ENCODE measurements at regions not wholly inside any gene's neighbourhood (a gene's known extent, or its start where the extent isn't known, plus 50 kb on each side); places are given as distances from the start of the nearest gene placed in this dataset.

DNA sequence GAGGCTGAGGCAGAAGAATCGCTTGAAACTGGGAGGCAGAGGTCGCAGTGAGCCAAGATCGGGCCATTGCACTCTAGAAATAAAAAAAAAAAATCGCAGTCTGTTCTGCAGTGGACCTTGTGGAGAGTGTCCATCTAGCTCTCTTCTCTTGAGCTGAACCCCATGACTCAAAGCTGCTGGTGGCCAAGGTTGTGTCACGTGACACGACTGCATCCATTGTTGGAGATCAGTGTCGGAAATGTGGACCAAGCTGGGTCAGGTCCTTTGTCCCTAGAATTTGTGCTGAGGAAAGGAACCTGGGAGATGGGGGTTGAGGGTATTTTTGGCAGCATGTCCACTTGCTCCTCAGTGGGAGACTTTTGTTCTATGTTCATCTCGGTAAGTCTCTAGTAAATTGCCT is 564.8 kb upstream of the CDH4 start:
- H3K4me3 Mint-ChIP-seq = no peak overlapping the region
- intact Hi-C loops (cut with micrococcal nuclease) = no loop called here
- no peak for DNase-seq
- TF ChIP-seq, protein P1, sequence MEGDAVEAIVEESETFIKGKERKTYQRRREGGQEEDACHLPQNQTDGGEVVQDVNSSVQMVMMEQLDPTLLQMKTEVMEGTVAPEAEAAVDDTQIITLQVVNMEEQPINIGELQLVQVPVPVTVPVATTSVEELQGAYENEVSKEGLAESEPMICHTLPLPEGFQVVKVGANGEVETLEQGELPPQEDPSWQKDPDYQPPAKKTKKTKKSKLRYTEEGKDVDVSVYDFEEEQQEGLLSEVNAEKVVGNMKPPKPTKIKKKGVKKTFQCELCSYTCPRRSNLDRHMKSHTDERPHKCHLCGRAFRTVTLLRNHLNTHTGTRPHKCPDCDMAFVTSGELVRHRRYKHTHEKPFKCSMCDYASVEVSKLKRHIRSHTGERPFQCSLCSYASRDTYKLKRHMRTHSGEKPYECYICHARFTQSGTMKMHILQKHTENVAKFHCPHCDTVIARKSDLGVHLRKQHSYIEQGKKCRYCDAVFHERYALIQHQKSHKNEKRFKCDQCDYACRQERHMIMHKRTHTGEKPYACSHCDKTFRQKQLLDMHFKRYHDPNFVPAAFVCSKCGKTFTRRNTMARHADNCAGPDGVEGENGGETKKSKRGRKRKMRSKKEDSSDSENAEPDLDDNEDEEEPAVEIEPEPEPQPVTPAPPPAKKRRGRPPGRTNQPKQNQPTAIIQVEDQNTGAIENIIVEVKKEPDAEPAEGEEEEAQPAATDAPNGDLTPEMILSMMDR (IDR thresholded peaks at IDR 0.05) = no peak
- H3K27me3 Mint-ChIP-seq = no peaks in the 10 kb centered on the region
- no peak overlapping the region for H3K27ac Mint-ChIP-seq
- no peaks in the 10 kb centered on the region for H3K4me1 Mint-ChIP-seq
- ATAC-seq (ENCODE audit: low read depth) = no peak
- ChIA-PET POLR2A (no interaction called here), CTCF (no interaction called here)
- H3K9me3 Mint-ChIP-seq = no peaks in the 10 kb centered on the region
- no peaks in the 10 kb centered on the region for H3K36me3 Mint-ChIP-seq (ENCODE audit: low read depth)

DNA sequence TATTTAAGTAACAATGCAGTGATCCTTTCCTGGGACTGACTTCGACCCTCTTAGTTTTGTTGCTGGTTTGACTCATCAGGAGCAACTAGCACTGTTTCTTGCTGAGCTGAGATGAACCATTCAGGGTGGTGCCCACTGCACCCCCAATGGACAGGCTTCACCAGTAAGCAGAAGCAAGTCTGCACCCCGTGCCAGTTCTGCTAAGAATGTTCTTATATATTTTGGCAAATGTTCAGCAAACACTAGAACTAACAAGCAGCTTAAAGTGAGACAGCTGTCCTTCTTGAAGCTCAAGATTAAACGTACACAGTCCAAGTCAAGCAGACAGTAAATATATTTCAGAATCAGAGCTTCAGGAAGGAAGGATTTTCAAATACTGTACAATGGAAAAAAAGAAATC is 561.3 kb upstream of the CDH4 start:
- ATAC-seq (ENCODE audit: low read depth) = no peak
- intact Hi-C loops (cut with micrococcal nuclease) = no loop called here

DNA sequence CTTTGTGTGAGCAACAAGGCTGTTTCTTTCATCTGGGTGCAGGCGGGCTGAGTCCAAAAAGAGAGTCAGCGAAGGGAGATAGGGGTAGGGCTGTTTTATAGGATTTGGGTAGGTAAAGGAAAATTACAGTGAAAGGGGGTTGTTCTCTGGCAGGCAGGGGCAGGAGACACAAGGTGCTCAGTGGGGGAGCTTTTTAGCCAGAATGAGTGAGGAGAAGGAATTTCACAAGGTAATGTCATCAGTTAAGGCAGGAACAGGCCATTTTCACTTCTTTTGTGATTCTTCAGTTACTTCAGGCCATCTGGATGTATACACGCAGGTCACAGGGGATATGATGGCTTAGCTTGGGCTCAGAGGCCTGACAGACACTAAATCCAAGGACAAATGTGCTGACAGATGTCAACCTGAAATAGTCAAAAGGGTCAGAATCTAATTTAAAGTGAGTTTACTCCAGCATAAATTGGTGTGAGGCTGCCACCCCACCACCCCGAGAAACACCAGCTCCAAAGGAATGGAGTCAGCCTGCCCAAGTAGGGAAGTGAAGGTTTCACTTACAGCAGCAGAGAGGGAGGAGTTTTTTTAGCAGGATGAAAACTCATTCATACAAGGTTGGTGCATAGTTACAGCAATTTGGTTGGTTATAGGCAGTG is 560.0 kb upstream of the CDH4 start:
- Mint-ChIP-seq H3K4me3 (no peak overlapping the region), H3K27ac (no peak overlapping the region), H3K27me3 (no peaks in the 10 kb centered on the region), H3K36me3 (ENCODE audit: low read depth) (no peaks in the 10 kb centered on the region), H3K9me3 (peaks cover 3% of the 10 kb centered on the region), H3K4me1 (no peaks in the 10 kb centered on the region)
- ATAC-seq (ENCODE audit: low read depth) (no peak), DNase-seq (no peak)
- ChIA-PET CTCF (no interaction called here), POLR2A (no interaction called here)
- intact Hi-C loops (cut with micrococcal nuclease) = no loop called here
- TF ChIP-seq, protein P1 (IDR thresholded peaks at IDR 0.05) = no peak

More for the DNA sequence above, 561.3 kb upstream of the CDH4 start:
- TF ChIP-seq, protein P1 (IDR thresholded peaks at IDR 0.05) = no peak
- no peaks in the 10 kb centered on the region for H3K36me3 Mint-ChIP-seq (ENCODE audit: low read depth)
- H3K27me3 Mint-ChIP-seq = no peaks in the 10 kb centered on the region
- ChIA-PET CTCF (no interaction called here), POLR2A (no interaction called here)
- H3K9me3 Mint-ChIP-seq = peaks cover 3% of the 10 kb centered on the region
- no peak for DNase-seq
- no peak overlapping the region for H3K27ac Mint-ChIP-seq
- no peaks in the 10 kb centered on the region for H3K4me1 Mint-ChIP-seq
- H3K4me3 Mint-ChIP-seq = no peak overlapping the region

DNA sequence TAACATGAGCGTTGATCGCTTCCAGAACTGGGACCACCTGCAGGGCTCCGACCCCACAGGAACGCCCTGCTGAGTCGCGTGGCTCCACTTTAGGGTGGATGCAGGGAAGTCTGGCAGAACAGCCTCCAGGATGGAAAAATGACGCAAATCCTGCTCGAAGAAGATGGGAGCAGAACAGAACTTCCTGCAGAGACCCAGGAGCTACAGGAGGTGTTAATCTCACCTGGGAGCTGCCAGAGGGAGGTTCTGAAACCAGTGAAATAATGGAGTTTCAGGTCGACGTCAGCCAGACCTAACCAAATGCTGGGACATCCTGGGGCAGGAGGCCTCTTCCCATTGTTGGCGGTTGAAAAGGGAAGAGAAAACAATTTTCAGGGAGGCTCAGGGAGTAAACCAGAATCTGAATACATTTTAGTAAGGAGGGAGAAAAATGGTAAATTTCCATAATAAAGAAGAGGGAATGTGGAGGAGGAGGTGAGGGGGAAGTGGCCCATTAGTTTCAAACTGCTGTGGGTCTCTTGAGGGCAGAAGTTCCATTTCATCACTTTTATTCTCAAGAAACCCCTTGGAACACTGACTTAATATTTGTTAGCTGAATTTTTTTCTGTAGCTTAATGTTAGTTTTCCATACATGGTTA is 558.4 kb upstream of the CDH4 start:
- intact Hi-C loops (cut with micrococcal nuclease) = no loop called here
- TF ChIP-seq, protein P1 (IDR thresholded peaks at IDR 0.05) = no peak
- DNase-seq = no peak
- H3K27me3 Mint-ChIP-seq = no peaks in the 10 kb centered on the region
- H3K36me3 Mint-ChIP-seq (ENCODE audit: low read depth) = no peaks in the 10 kb centered on the region
- POLR2A ChIA-PET = no interaction called here
- CTCF ChIA-PET = no interaction called here
- no peak overlapping the region for H3K27ac Mint-ChIP-seq
- ATAC-seq (ENCODE audit: low read depth) = no peak
- no peaks in the 10 kb centered on the region for H3K4me1 Mint-ChIP-seq
- H3K9me3 Mint-ChIP-seq = peaks cover 6% of the 10 kb centered on the region
- no peak overlapping the region for H3K4me3 Mint-ChIP-seq

DNA sequence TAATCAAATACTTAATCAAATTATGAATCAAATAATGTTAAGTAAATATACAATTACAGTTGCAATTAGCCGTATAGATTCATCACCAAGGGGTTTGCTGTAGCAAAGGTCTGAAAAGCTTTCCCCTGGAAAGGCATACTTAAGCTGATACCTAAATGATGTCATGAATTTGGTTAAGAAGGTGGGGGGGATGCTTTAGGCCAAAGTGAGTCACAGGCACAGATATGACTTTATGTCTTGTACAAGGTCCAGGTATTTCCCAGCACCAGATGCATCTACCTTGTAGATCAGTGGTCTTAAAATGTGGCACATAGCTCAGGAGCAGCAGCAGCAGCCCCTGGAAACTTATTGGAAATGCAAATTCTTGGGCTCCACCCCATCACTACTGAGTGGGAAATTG is 557.3 kb upstream of the CDH4 start:
- no peaks in the 10 kb centered on the region for H3K4me1 Mint-ChIP-seq
- CTCF ChIA-PET = no interaction called here
- no peaks in the 10 kb centered on the region for H3K36me3 Mint-ChIP-seq (ENCODE audit: low read depth)
- POLR2A ChIA-PET = no interaction called here
- ATAC-seq (ENCODE audit: low read depth) (no peak), DNase-seq (no peak)
- no peaks in the 10 kb centered on the region for H3K27me3 Mint-ChIP-seq
- no peak overlapping the region for H3K27ac Mint-ChIP-seq
- TF ChIP-seq, protein P1 (IDR thresholded peaks at IDR 0.05) = no peak
- H3K4me3 Mint-ChIP-seq = no peak overlapping the region
- H3K9me3 Mint-ChIP-seq = peaks cover 8% of the 10 kb centered on the region
- intact Hi-C loops (cut with micrococcal nuclease) = no loop called here

Data from activated B cell treated with CpG ODN at 0.5 μM for 24 hours (primary cell).